HL-60 (cell line): ENCODE measurements at regions not wholly inside any gene's neighbourhood (a gene's known extent, or its start where the extent isn't known, plus 50 kb on each side); places are given as distances from the start of the nearest gene placed in this dataset.

ENCODE experiments used
- CTCF ChIP-seq: IDR thresholded peaks from one replicate; pipeline ENCODE4 v1.5.1; 2011; ENCODE audit warnings: low read length, control low read depth, inconsistent platforms; ENCODE audit not compliant: insufficient read depth
- GABPA ChIP-seq: IDR thresholded peaks from 2 replicates; pipeline ENCODE4 v1.6.1; 2012; ENCODE audit warnings: low read depth
- POLR2AphosphoS5 ChIP-seq: IDR thresholded peaks from 2 replicates; pipeline ENCODE4 v1.6.1; 2012; ENCODE audit warnings: low read depth
- TF ChIP-seq, protein P1 (sequence below): IDR thresholded peaks from 2 replicates; pipeline ENCODE4 v1.6.1; 2012; ENCODE audit warnings: low read depth; ENCODE audit not compliant: insufficient replicate concordance

DNA sequence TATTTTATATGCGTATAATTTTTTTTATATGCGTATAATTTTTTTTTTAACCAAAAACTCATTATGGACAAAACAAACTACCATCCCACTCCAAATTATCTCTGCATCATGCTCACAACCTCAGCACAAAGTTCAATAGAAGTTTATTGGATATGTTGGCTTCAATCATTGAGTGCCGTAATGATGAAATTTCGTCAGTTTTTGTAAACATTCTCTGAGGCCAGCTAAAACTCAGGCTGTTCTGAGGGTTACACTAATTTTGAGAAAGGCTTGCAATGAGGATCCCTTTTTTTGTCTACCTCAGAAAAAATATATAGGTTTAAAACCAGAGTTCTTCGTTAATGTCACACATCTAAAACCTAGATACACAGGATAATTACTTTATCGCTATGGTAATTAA lies 1253.2 kb downstream of the EFNA5 start:
- TF ChIP-seq GABPA (no peak), CTCF (no peak), POLR2AphosphoS5 (no peak)
- TF ChIP-seq, protein P1, sequence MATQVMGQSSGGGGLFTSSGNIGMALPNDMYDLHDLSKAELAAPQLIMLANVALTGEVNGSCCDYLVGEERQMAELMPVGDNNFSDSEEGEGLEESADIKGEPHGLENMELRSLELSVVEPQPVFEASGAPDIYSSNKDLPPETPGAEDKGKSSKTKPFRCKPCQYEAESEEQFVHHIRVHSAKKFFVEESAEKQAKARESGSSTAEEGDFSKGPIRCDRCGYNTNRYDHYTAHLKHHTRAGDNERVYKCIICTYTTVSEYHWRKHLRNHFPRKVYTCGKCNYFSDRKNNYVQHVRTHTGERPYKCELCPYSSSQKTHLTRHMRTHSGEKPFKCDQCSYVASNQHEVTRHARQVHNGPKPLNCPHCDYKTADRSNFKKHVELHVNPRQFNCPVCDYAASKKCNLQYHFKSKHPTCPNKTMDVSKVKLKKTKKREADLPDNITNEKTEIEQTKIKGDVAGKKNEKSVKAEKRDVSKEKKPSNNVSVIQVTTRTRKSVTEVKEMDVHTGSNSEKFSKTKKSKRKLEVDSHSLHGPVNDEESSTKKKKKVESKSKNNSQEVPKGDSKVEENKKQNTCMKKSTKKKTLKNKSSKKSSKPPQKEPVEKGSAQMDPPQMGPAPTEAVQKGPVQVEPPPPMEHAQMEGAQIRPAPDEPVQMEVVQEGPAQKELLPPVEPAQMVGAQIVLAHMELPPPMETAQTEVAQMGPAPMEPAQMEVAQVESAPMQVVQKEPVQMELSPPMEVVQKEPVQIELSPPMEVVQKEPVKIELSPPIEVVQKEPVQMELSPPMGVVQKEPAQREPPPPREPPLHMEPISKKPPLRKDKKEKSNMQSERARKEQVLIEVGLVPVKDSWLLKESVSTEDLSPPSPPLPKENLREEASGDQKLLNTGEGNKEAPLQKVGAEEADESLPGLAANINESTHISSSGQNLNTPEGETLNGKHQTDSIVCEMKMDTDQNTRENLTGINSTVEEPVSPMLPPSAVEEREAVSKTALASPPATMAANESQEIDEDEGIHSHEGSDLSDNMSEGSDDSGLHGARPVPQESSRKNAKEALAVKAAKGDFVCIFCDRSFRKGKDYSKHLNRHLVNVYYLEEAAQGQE, result no peak
